SK-N-SH treated with all-trans-retinoic acid at 6 μM for 48 hours (cell line): ENCODE measurements at regions not wholly inside any gene's neighbourhood (a gene's known extent, or its start where the extent isn't known, plus 50 kb on each side); places are given as distances from the start of the nearest gene placed in this dataset.

Experiments used
- ATAC-seq: fragments of 200-7000 bp; cut with Tn5 transposase; 3 replicates; pipeline ENCODE4 v1.9.1; 2020; ENCODE audit warnings: mild to moderate bottlenecking, moderate library complexity
- ARNTL ChIP-seq: fragments of 450-650 bp; formaldehyde crosslinking; IDR thresholded peaks from 2 replicates; pipeline ENCODE4 v1.5.0; 2020; ENCODE audit warnings: low read depth, mild to moderate bottlenecking, moderate library complexity, borderline replicate concordance
- BACH2 ChIP-seq: fragments of 250-450 bp; sonication (Bioruptor Pico); IDR thresholded peaks from 2 replicates; pipeline ENCODE4 v1.9.0; 2021; ENCODE audit warnings: mild to moderate bottlenecking, borderline replicate concordance
- CSDC2 ChIP-seq: fragments of 250-450 bp; sonication (Bioruptor Pico); IDR thresholded peaks from 2 replicates; pipeline ENCODE4 v1.5.0; 2020; ENCODE audit warnings: mild to moderate bottlenecking, moderate library complexity
- ESRRG ChIP-seq: fragments of 250-450 bp; sonication (Bioruptor Pico); IDR thresholded peaks from 2 replicates; pipeline ENCODE4 v1.6.1; 2021; ENCODE audit warnings: mild to moderate bottlenecking
- ISL1 ChIP-seq: fragments of 250-450 bp; sonication (Bioruptor Pico); IDR thresholded peaks from 2 replicates; pipeline ENCODE4 v2.1.2; 2022; ENCODE audit warnings: mild to moderate bottlenecking, moderate library complexity
- OSR1 ChIP-seq: fragments of 250-450 bp; sonication (Bioruptor Pico); IDR thresholded peaks from 2 replicates; pipeline ENCODE4 v1.8.0; 2022; ENCODE audit warnings: moderate library complexity, mild to moderate bottlenecking, inconsistent platforms
- PPARA ChIP-seq: fragments of 250-450 bp; sonication (Bioruptor Pico); IDR thresholded peaks from 2 replicates; pipeline ENCODE4 v1.5.0; 2020; ENCODE audit warnings: mild to moderate bottlenecking, borderline replicate concordance
- TOX ChIP-seq: fragments of 250-450 bp; sonication (Bioruptor Pico); IDR thresholded peaks from 2 replicates; pipeline ENCODE4 v1.8.0; 2021; ENCODE audit warnings: mild to moderate bottlenecking, moderate library complexity, borderline replicate concordance
- ZC3H10 ChIP-seq: fragments of 250-450 bp; sonication (Bioruptor Pico); IDR thresholded peaks from 2 replicates; pipeline ENCODE4 v1.5.1; 2021; ENCODE audit warnings: mild to moderate bottlenecking, moderate library complexity
- ZFP30 ChIP-seq: fragments of 450-650 bp; formaldehyde crosslinking; IDR thresholded peaks from 2 replicates; pipeline ENCODE4 v1.5.0; 2022; ENCODE audit warnings: mild to moderate bottlenecking, moderate library complexity
- ZNF565 ChIP-seq: fragments of 450-650 bp; formaldehyde crosslinking; conservative IDR thresholded peaks from 2 replicates; pipeline ENCODE4 v1.5.0; 2020; ENCODE audit warnings: low read depth, mild to moderate bottlenecking, moderate library complexity
- ZNF70 ChIP-seq: fragments of 450-650 bp; formaldehyde crosslinking; IDR thresholded peaks from 2 replicates; pipeline ENCODE4 v1.5.0; 2020; ENCODE audit warnings: mild to moderate bottlenecking, moderate library complexity
- ZNF8 ChIP-seq: fragments of 450-650 bp; formaldehyde crosslinking; IDR thresholded peaks from 2 replicates; pipeline ENCODE4 v1.5.0; 2020; ENCODE audit warnings: mild to moderate bottlenecking, moderate library complexity
- TF ChIP-seq, protein P1 (sequence below): fragments of 250-450 bp; sonication (Bioruptor Pico); IDR thresholded peaks from 2 replicates; pipeline ENCODE4 v1.8.0; 2020; ENCODE audit warnings: mild to moderate bottlenecking, moderate library complexity, borderline replicate concordance
- TF ChIP-seq, protein P2 (sequence below): fragments of 250-450 bp; sonication (Bioruptor Pico); IDR thresholded peaks from 2 replicates; pipeline ENCODE4 v1.5.0; 2020; ENCODE audit warnings: mild to moderate bottlenecking, moderate library complexity
- TF ChIP-seq, protein P3 (sequence below): fragments of 250-450 bp; sonication (Bioruptor Pico); IDR thresholded peaks from 2 replicates; pipeline ENCODE4 v1.8.0; 2021; ENCODE audit warnings: low read depth, mild to moderate bottlenecking, moderate library complexity, borderline replicate concordance
- TF ChIP-seq, protein P4 (sequence below): fragments of 250-450 bp; sonication (Bioruptor Pico); IDR thresholded peaks from 2 replicates; pipeline ENCODE4 v1.5.1; 2020; ENCODE audit warnings: low read depth, mild to moderate bottlenecking, moderate library complexity
- TF ChIP-seq, protein P5 (sequence below): fragments of 250-450 bp; sonication (Bioruptor Pico); IDR thresholded peaks from 2 replicates; pipeline ENCODE4 v1.5.1; 2021; ENCODE audit warnings: mild to moderate bottlenecking, moderate library complexity

DNA sequence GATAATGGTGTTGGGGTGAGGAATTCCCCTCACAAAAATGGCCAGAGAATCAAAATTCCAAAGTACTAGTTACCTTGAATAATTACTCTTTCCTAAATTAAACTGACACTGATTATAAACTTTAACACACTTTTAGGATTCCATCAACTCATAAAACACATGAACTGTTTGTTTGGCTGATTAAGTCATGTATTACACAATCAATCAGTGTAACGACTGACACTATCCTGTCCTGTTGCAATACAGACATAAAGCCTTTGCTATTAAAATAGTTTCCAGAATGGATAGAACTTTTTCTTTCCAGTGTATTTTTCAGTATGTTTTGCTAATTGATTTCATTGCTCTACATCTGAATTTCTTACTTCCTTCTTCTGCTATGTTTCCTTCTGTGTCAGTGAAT, 1709.4 kb upstream of the RAG2 start:
- TF ChIP-seq ZNF8 (CRISPR knock-in tag) (no peak), ZNF565 (no peak), BACH2 (no peak), ZFP30 (CRISPR knock-in tag) (no peak), TOX (no peak)
- no peak for ATAC-seq

DNA sequence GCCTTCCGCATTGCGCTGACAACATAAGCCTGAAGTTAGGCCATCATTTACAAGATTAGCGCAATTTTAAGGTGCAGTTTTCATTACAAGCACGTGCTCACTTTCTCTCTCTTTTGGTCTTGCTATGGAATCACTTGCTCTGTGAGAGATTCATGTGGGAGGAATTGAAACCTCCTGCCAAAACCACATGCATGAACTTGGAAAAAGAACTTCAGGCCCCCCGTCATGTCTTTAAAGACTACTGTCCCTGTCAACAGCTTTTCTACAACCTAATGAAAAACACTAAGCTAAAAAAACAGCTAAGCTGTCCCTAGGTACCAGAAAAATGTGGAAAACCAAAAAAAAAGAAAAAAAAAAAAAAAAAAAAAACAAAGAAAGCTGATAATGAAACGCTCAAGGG, 1707.6 kb upstream of the RAG2 start:
- no peak for TF ChIP-seq CSDC2 (CRISPR knock-in tag)
- TF ChIP-seq ZC3H10 (CRISPR knock-in tag) = no peak
- no peak for ATAC-seq

DNA sequence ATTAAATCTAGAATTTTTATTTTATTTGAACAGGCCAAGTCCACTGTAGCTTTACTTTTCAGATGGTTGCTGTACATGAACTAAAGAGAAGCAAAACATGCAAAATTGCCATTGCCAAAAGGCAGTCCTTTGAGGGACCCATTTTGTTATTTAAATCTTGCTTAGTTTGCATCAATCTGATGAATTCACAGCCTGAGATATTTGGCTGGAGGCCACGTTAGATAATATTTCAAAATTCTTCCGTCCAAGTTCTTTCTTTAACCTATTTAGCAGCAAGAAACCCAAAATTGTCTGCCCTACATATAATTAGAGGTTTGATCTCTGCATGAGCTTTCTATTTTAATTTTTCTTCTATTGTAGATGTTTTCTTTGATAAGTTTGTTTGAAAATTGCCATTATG, 1706.9 kb upstream of the RAG2 start:
- ATAC-seq = no peak
- TF ChIP-seq, protein P1, sequence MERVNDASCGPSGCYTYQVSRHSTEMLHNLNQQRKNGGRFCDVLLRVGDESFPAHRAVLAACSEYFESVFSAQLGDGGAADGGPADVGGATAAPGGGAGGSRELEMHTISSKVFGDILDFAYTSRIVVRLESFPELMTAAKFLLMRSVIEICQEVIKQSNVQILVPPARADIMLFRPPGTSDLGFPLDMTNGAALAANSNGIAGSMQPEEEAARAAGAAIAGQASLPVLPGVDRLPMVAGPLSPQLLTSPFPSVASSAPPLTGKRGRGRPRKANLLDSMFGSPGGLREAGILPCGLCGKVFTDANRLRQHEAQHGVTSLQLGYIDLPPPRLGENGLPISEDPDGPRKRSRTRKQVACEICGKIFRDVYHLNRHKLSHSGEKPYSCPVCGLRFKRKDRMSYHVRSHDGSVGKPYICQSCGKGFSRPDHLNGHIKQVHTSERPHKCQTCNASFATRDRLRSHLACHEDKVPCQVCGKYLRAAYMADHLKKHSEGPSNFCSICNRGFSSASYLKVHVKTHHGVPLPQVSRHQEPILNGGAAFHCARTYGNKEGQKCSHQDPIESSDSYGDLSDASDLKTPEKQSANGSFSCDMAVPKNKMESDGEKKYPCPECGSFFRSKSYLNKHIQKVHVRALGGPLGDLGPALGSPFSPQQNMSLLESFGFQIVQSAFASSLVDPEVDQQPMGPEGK = no peak
- TF ChIP-seq, protein P2, sequence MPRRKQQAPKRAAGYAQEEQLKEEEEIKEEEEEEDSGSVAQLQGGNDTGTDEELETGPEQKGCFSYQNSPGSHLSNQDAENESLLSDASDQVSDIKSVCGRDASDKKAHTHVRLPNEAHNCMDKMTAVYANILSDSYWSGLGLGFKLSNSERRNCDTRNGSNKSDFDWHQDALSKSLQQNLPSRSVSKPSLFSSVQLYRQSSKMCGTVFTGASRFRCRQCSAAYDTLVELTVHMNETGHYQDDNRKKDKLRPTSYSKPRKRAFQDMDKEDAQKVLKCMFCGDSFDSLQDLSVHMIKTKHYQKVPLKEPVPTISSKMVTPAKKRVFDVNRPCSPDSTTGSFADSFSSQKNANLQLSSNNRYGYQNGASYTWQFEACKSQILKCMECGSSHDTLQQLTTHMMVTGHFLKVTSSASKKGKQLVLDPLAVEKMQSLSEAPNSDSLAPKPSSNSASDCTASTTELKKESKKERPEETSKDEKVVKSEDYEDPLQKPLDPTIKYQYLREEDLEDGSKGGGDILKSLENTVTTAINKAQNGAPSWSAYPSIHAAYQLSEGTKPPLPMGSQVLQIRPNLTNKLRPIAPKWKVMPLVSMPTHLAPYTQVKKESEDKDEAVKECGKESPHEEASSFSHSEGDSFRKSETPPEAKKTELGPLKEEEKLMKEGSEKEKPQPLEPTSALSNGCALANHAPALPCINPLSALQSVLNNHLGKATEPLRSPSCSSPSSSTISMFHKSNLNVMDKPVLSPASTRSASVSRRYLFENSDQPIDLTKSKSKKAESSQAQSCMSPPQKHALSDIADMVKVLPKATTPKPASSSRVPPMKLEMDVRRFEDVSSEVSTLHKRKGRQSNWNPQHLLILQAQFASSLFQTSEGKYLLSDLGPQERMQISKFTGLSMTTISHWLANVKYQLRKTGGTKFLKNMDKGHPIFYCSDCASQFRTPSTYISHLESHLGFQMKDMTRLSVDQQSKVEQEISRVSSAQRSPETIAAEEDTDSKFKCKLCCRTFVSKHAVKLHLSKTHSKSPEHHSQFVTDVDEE = no peak
- TF ChIP-seq ARNTL (CRISPR knock-in tag) (no peak), TOX (no peak), PPARA (CRISPR knock-in tag) (no peak)
- TF ChIP-seq, protein P3, sequence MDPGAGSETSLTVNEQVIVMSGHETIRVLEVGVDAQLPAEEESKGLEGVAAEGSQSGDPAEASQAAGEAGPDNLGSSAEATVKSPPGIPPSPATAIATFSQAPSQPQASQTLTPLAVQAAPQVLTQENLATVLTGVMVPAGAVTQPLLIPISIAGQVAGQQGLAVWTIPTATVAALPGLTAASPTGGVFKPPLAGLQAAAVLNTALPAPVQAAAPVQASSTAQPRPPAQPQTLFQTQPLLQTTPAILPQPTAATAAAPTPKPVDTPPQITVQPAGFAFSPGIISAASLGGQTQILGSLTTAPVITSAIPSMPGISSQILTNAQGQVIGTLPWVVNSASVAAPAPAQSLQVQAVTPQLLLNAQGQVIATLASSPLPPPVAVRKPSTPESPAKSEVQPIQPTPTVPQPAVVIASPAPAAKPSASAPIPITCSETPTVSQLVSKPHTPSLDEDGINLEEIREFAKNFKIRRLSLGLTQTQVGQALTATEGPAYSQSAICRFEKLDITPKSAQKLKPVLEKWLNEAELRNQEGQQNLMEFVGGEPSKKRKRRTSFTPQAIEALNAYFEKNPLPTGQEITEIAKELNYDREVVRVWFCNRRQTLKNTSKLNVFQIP (CRISPR knock-in tag) = no peak

DNA sequence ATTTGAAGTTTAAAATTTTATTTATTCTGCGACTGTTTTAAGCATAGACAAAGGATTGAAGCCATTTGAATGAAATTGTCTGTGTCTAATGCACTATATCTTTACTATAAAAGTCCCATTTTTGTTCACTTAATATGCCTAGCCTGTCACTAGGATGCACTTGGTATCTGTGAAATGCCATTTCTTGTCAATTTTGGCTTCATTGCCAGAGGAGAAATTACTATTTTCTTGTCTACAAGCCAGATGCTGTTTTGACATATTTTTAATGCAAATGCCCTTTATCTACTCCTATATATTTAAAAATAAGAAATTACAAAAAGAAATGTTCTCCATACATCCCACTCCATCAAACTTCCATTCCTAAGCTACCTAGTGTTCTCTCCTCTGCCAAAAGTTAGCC, 1704.5 kb upstream of the RAG2 start:
- no peak for ATAC-seq
- TF ChIP-seq ZNF565 (no peak), OSR1 (CRISPR knock-in tag) (no peak), ZNF8 (CRISPR knock-in tag) (no peak)

DNA sequence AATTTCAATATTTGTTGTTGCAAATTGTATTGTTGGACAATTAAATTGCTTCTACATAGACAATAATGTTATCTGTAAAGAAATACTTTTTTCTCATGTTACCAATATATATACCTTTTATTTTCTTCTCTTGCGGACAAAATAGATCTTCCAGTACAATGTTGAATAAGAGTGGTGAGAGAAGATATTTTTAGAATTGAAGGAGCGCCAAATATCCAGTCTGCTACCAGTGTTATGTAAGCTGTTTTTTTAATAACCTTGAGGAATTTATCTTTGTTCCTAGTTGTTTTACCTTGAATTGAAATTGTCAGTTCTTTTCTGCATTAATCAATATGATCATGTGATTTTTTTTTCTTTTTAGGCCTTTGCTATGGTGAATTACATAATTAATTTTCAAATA, 1702.5 kb upstream of the RAG2 start:
- ATAC-seq = no peak
- no peak for TF ChIP-seq ZFP30 (CRISPR knock-in tag)
- no peak for TF ChIP-seq CSDC2 (CRISPR knock-in tag)
- no peak for TF ChIP-seq PPARA (CRISPR knock-in tag)
- no peak for TF ChIP-seq ZNF70 (CRISPR knock-in tag)
- TF ChIP-seq, protein P4, sequence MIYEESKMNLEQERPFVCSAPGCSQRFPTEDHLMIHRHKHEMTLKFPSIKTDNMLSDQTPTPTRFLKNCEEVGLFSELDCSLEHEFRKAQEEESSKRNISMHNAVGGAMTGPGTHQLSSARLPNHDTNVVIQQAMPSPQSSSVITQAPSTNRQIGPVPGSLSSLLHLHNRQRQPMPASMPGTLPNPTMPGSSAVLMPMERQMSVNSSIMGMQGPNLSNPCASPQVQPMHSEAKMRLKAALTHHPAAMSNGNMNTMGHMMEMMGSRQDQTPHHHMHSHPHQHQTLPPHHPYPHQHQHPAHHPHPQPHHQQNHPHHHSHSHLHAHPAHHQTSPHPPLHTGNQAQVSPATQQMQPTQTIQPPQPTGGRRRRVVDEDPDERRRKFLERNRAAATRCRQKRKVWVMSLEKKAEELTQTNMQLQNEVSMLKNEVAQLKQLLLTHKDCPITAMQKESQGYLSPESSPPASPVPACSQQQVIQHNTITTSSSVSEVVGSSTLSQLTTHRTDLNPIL (CRISPR knock-in tag) = no peak
- TF ChIP-seq TOX = no peak
- TF ChIP-seq, protein P1 = no peak
- no peak for TF ChIP-seq ISL1 (CRISPR knock-in tag)
- no peak for TF ChIP-seq BACH2
- no peak for TF ChIP-seq ESRRG (CRISPR knock-in tag)
- TF ChIP-seq, protein P5, sequence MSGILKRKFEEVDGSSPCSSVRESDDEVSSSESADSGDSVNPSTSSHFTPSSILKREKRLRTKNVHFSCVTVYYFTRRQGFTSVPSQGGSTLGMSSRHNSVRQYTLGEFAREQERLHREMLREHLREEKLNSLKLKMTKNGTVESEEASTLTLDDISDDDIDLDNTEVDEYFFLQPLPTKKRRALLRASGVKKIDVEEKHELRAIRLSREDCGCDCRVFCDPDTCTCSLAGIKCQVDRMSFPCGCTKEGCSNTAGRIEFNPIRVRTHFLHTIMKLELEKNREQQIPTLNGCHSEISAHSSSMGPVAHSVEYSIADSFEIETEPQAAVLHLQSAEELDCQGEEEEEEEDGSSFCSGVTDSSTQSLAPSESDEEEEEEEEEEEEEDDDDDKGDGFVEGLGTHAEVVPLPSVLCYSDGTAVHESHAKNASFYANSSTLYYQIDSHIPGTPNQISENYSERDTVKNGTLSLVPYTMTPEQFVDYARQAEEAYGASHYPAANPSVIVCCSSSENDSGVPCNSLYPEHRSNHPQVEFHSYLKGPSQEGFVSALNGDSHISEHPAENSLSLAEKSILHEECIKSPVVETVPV (CRISPR knock-in tag) = no peak
